ENCODE measurements at regions not wholly inside any gene's neighbourhood (a gene's known extent, or its start where the extent isn't known, plus 50 kb on each side); places are given as distances from the start of the nearest gene placed in this dataset.
A peak's percentile ranks its signal among the peaks of the same experiment; 100 is the strongest.
"Not testable (repeated sequence)": the region's sequence is repeated elsewhere in the genome, so short reads cannot be mapped to it uniquely, and the experiment has no call there.

DNA sequence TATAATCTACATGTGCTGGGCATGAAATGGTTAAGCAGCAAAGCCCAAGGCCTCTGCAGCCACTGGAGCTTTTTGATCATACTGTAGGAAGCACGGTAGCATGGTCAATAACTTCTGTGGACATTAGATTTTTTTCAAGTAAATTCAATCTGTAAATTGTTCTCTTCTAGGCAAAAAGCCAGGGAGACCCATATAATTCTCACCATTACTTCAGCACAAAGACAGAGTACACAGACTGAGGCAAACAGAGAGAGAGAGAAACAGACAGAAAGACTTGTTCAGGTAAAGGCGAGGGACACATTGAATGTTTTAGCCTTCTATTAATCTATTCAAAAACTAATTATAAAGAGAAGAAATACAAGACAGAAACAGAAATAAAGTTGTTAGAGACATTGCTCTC, 349.4 kb downstream of the RFC3 start:
- no peak for DNase-seq (ENCODE audit: low spot score)

DNA sequence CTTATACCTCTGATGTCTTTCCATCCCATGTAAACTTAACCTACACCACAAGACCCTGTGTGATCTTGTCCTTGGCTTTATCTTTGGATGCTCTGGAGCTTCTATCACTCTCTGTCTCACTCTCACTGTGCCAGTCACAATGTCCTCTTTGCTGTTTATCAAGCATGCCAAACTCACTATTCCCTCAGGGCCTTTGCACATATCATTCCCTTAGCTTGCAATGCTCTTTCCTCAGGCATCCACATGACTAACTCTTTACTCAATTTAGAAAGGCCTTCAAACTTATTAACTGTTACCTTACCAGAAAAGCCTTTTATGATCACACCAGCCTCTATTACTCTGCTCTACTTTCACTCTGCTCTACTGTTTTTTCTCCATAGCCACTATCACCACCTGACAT, 354.1 kb downstream of the RFC3 start:
- DNase-seq (ENCODE audit: low spot score) = peak; percentile 17

DNA sequence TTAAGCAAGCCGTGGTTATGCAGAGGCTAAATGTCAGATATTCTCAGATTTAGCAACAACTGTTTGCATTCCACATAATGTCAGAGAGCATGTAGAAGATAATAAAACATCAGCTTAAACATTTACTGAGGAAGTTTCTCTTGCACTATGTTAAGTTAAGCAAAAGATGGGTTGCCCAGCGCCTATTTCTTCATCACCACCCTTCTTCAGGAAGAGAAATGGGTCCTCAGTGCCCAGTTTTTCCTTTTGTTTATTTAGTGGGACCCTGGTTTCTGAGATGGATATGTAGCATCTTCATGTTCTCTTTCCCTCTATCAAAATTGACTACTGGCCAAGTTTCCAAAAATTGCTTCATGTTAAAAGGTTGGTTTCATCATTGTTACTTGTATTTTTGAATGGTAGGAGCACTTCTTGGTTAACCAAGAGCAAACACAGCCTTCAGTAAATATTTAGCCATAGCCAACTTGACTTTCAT, 356.8 kb downstream of the RFC3 start:
- DNase-seq (ENCODE audit: low spot score) = no peak

DNA sequence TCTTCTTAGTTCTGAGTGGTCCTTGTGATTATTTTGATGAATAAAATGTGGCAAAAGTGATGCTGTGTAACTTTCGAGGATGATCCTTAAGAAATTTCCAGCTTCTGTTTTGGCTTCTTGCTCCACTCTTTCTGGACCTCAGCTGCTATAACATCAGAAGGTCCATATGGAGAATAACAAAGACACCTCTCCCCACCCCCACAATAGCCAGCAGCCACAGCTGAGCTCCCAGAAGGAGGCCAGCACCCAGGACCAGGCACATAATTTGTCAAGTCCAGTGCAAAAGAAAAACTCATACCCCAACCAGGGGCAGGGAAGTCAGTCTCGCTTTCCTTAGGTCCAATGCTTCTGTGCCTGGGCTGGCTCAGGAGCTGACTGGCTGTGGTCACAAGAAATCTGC, 357.6 kb downstream of the RFC3 start:
- no peak for DNase-seq (ENCODE audit: low spot score)

GRCh38 chr13:34176633-34177032, 358.7 kb downstream of the RFC3 start:
- no peak for DNase-seq (ENCODE audit: low spot score)

DNA sequence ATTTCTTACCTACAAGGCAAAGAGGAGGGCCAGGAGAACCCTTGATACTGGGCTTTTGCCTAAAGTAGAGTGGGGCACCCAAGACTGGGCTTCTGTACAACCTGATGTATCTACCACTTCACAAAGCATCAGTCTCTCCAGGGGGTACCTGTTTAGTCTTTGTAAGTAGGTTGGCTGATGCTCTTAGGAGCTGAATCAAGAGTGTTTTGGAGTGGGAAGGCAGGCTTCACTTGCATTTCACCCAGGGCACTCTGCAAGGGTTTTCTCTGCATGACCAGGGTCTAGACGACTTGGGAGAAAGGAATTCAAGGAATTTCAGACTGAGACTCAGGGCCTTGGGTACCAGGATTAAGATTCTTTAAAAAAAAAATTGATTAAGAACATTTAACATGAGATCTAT, 361.5 kb downstream of the RFC3 start:
- DNase-seq (ENCODE audit: low spot score) = peak; percentile 22

DNA sequence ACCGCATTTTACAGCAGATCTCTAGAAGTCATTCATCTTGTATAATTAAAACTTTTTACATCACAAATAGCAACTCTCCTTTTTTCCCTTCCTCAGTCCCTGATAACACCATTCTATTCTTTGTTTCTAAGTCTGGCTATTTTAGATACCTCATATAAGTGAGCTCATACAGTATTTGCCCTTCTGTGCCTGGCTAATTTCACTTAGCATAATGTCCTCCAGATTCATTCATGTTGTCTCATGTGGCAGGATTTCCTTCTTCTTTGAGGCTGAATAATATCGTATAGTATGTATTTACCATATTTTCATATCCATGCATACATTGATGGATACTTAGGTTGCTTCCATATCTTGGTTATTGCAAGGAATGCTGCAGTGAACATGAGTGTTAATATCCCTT, 362.0 kb downstream of the RFC3 start:
- no peak for DNase-seq (ENCODE audit: low spot score)

DNA sequence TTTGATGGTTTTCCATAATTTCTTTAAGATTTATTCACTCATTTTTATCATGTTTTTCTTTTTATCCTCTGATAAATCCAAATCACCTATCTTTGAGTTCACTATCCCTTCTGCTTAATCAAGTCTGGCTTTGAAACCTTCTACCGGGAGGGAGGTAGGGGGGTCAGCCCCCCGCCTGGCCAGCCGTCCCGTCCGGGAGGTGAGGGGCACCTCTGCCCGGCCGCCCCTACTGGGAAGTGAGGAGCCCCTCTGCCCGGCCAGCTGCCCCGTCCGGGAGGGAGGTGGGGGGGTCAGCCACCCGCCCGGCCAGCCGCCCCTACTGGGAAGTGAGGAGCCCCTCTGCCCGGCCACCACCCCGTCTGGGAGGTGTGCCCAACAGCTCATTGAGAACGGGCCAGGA, 363.3 kb downstream of the RFC3 start:
- not testable (repeated sequence) for DNase-seq (ENCODE audit: low spot score)

- no peak for DNase-seq (ENCODE audit: low spot score)
Observed at GRCh38 chr13:34189946-34190345, 372.0 kb downstream of the RFC3 start.

- DNase-seq (ENCODE audit: low spot score) = no peak
Observed at GRCh38 chr13:34201050-34201913, 383.3 kb downstream of the RFC3 start.

GRCh38 chr13:34207334-34207733, 389.4 kb downstream of the RFC3 start:
- DNase-seq (ENCODE audit: low spot score) = peak; percentile 32

DNA sequence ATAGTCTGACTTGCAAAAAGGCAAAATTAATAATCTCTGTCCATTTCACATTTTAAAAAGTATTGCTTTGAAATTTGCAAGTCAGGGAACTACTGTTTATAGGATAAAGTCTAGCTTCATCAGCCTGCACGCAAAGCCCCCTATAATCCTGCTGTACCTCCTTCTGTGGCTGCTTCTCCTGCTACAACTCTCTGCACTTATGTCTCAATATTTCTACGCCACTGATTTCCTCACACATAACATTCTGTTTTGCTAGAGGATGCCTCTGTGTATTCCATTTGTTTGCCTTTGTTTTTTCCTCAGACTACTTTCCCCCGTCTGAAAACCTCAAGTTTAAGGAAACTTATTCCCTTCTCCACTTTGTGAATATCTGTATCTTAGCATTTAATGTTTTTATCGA, 389.9 kb downstream of the RFC3 start:
- DNase-seq (ENCODE audit: low spot score) = no peak

GRCh38 chr13:34208336-34208735, 390.4 kb downstream of the RFC3 start:
- DNase-seq (ENCODE audit: low spot score) = no peak

DNA sequence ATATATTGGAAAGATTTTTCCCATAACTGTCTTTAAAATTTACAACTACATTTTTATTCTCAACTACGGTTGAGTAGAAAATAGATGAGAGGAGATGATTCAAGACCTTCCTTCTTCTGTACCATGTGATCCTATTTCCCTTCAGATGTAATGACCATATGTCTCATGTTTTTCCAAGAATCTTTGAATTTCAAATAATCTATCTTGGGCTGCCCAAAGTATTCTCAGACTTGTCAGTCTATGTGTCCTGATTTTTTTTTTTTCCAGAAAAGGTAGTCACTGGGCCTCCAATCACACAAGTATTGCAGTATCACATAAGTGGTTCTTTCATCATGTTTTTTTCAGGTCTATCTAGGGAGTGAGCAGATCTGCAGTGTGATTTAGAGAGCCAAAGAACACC, 392.4 kb downstream of the RFC3 start:
- no peak for DNase-seq (ENCODE audit: low spot score)

DNA sequence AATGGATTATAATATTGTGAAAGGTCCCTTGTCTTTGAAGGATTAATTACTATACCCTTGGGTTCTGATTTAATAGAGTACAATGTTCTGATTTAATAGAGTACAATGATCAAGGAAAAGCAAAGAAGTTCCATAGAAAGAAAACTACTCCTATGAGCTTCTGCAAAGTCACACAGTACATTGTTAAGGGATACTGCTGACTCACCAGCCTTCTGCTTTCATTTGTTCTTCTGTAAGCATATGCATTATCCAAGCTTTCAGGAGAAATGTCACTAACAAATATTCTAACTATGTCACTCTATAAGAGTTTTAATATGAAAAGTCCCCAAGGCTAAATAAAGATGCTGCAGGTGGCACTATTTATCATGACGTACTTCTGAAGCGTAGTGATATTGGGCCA, 396.7 kb downstream of the RFC3 start:
- DNase-seq (ENCODE audit: low spot score) = no peak

DNA sequence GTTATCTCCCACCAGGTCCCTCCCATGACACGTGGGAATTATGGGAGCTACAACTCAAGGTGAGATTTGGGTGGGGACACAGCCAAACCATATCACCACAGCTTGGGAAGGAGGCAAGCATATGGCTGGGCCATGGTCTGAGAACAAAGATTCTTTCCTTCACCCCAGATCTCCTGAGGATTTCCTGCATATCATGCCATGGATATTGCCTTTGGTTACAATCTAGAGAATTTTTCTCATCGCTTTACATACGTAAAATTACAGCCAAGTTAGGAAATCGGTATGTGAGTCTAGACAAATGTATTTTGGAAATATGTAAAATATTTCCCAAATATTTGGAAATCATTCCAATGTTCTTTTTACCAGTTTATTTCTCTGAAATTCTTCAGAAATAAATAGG, 398.3 kb downstream of the RFC3 start:
- no peak for DNase-seq (ENCODE audit: low spot score)

DNA sequence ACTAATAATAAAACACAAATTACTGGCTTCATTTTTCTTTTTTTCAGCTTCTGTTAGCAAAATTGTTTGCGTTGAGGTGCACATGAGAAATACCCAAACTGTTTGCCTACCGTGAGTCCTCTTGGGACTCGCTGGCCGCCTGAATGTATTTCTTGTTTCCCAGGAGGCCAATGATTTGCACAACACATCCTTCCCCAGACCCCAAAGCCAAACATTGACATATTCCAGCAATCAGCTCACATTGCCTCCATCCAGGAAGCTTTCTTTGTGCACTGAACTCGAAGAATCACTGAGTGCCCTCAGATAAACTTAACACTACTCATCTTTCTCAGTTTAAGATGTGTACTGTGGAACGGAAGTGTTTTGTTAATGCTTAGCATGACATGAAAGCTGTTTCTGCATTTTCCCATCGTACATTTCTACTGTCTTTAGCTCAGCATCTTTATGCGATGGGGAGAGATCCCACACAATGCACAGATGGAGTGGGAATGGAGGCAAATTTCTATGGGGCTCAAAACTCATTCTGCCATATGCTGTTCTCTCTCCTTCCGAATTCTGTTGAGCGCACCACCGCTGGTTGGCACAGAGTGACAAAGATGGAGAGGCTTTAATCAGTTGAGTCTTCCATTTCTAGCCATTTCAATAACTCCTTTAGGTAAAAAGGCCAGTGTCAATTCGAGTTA, 399.5 kb downstream of the RFC3 start:
- DNase-seq (ENCODE audit: low spot score) = no peak

GRCh38 chr13:34223984-34224383, 406.0 kb downstream of the RFC3 start:
- DNase-seq (ENCODE audit: low spot score) = peak; percentile 3

- DNase-seq (ENCODE audit: low spot score) = no peak
Observed at GRCh38 chr13:34224877-34225276, 406.9 kb downstream of the RFC3 start.

DNA sequence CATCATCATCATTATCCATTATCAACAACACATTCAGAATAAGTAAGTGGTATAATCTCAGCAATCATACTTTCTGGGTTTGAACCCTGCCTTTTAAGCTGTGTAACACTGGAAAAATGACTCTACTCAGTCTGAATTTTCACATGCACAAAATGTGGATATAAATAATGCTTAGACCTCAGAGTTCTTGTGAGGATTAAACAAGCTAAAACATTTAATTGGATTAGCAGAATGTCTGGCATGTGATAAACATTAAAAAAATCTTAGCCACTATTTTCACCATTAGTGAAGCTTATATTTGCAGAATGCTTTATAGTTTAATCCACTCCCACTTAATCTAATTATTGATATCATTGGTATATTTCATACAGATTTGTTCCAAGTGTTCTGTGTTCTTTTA, 412.3 kb downstream of the RFC3 start:
- DNase-seq (ENCODE audit: low spot score) = no peak

- peak; percentile 22 for DNase-seq (ENCODE audit: low spot score)
Observed at GRCh38 chr13:34241332-34241731, 423.4 kb downstream of the RFC3 start.

DNA sequence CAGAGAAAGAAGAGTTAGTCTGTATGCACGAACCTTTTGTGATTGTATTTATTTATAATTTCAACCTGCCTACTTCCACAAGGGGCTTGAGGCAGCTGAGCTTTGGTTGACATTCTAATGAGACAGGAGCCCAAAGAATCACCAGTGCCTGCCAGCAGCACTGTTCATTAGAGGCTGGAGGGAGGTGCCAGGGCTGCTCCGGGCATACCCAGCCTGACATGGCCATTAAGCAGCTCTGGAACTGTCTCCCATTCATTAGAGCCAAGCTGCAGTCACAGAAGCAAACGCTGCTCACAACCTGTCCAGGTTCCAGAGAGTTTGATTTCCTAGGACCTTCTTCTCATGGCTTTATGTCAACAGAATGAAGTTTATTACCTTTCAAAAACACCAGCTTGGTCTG, 425.5 kb downstream of the RFC3 start:
- DNase-seq (ENCODE audit: low spot score) = no peak

GRCh38 chr13:34246511-34246910, 428.6 kb downstream of the RFC3 start:
- DNase-seq (ENCODE audit: low spot score) = peak; percentile 21

- no peak for DNase-seq (ENCODE audit: low spot score)
Observed at GRCh38 chr13:34247596-34247995, 429.6 kb downstream of the RFC3 start.

All from kidney tubule cell (primary cell).